ENCODE measurements at regions not wholly inside any gene's neighbourhood (a gene's known extent, or its start where the extent isn't known, plus 50 kb on each side); places are given as distances from the start of the nearest gene placed in this dataset.
A peak's percentile ranks its signal among the peaks of the same experiment; 100 is the strongest.

DNA sequence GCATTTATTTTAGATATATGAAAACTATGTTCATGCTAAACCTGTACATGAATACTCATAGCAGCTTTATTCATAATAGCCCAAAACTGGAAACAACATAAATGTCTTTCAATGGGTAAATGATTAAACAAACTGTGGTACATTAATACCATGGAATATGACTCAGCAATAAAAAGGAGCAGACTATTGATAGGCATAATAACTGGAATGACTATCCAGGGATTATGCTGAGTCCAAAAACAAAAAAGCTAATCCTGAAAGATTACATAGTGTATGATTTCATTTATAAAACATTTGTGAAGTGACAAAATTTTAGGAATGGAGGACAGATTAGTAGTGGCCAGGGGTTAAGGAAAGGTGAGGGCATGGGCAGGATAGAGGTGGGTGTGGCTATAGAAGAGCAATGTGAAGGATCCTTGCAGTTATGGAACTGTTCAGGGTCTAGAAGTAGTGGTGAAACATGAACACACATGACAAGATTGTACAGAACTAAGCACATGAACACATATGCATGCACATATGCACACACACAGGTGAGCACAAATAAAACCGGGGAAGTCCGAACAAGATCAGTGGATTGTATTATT is 61.1 kb upstream of the CDKN3 start:
- TF ChIP-seq, protein P1, sequence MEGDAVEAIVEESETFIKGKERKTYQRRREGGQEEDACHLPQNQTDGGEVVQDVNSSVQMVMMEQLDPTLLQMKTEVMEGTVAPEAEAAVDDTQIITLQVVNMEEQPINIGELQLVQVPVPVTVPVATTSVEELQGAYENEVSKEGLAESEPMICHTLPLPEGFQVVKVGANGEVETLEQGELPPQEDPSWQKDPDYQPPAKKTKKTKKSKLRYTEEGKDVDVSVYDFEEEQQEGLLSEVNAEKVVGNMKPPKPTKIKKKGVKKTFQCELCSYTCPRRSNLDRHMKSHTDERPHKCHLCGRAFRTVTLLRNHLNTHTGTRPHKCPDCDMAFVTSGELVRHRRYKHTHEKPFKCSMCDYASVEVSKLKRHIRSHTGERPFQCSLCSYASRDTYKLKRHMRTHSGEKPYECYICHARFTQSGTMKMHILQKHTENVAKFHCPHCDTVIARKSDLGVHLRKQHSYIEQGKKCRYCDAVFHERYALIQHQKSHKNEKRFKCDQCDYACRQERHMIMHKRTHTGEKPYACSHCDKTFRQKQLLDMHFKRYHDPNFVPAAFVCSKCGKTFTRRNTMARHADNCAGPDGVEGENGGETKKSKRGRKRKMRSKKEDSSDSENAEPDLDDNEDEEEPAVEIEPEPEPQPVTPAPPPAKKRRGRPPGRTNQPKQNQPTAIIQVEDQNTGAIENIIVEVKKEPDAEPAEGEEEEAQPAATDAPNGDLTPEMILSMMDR (IDR thresholded peaks at IDR 0.05; ENCODE audit: insufficient read depth, low read length, poor library complexity, severe bottlenecking), result no peak
- H3K36me3 ChIP-seq (ENCODE audit: control insufficient read depth, insufficient read depth, low read length), result no peaks in the 10 kb centered on the region
- DNase-seq (ENCODE audit: low read depth), result no peak
- H3K27me3 ChIP-seq (ENCODE audit: control insufficient read depth, insufficient read depth, low read length), result no peaks in the 10 kb centered on the region
- H3K4me3 ChIP-seq (ENCODE audit: low read depth, low read length), result no peak overlapping the region

DNA sequence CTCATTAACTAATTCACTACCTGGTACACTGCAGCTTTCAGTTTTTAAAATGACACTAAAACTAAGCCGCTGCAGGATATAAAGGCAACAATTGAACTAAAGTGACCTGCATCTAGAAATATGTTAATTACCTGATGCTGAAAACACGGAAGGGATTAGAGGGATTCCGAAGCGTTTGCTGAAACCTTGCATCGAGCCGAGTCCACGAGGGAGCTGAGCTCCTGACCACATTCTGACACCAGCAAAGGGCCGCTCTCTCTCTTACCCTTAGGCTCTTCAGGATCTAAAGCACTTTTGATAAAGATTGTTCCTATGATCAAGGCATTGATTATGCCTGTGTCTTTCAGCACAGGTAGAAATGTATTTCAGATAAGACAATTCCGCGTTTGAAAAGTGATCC is 59.5 kb upstream of the CDKN3 start:
- H3K27me3 ChIP-seq (ENCODE audit: control insufficient read depth, insufficient read depth, low read length), result no peaks in the 10 kb centered on the region
- H3K36me3 ChIP-seq (ENCODE audit: control insufficient read depth, insufficient read depth, low read length), result no peaks in the 10 kb centered on the region
- TF ChIP-seq, protein P1 (IDR thresholded peaks at IDR 0.05; ENCODE audit: insufficient read depth, low read length, poor library complexity, severe bottlenecking), result no peak
- no peak for DNase-seq (ENCODE audit: low read depth)
- no peak overlapping the region for H3K4me3 ChIP-seq (ENCODE audit: low read depth, low read length)

DNA sequence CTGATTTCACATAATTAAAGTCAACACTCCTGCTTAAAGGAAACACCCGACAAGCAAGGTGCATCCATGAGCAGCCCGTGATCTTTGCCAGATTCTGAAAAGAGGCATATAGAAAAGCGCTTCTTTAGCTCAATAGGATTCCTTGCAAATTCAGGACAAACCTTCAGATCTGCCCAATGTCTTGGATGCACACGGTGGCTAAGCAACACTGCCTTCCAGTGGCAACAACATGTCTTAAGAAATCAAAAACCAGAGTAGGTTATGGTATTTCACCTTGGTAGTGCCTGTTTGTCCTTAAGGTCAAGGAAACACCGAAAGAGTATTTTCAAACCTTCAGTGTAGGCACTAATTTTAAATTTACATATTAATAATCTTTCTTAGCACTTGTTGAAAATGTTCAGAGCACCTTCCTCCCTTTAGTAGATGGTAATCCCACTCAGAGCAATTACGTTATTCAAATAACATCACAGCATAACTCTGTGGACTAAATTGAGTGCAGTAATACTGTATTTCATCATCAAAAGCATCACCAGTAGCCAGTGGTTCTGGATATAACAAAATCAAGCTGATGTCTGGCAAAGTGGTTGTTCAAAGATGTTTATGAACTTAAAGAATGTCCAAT is 58.0 kb upstream of the CDKN3 start:
- H3K36me3 ChIP-seq (ENCODE audit: control insufficient read depth, insufficient read depth, low read length), result no peaks in the 10 kb centered on the region
- H3K4me3 ChIP-seq (ENCODE audit: low read depth, low read length), result no peak overlapping the region
- TF ChIP-seq, protein P1 (IDR thresholded peaks at IDR 0.05; ENCODE audit: insufficient read depth, low read length, poor library complexity, severe bottlenecking), result peak; percentile 72
- DNase-seq (ENCODE audit: low read depth), result no peak
- no peaks in the 10 kb centered on the region for H3K27me3 ChIP-seq (ENCODE audit: control insufficient read depth, insufficient read depth, low read length)

DNA sequence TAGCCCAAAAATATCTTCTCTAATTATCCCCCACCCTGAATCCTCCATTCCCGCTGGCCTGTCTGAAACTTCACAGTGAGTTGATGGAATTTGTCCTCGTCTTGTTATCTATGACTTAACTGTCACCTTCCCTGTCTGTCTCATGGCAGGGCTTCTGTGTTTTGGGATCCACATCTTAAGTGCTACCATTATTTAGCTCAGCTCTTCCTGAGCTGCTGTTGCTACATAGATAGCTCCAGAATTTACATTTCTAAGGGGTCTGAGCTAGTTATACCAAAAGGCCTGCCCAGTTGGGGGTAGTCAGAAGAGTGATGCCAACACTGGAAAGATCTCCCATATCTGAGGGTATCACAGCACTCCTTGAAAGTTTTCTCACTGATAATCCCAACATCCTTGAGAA is 57.0 kb upstream of the CDKN3 start:
- TF ChIP-seq, protein P1 (IDR thresholded peaks at IDR 0.05; ENCODE audit: insufficient read depth, low read length, poor library complexity, severe bottlenecking), result no peak

DNA sequence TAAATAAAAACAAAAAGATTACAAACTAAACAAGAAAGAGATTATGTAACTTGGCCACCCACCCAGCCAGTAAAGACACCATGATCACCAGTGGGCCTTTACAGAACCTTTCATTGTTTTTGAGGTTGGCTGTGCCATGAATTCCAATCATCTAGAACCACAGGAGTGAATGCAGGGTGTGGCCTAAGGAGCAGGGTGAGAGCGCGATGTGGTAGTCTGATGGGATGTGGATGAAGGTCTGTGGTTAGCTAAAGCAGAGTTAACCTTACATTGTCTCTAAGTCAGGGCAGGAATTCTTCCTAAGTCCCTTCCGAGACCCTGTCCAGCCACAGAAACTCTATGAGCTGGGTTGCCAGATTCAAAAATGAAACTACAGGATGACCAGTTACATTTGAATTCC is 54.0 kb upstream of the CDKN3 start:
- no peak for DNase-seq (ENCODE audit: low read depth)
- Histone ChIP-seq H3K36me3 (ENCODE audit: control insufficient read depth, insufficient read depth, low read length) (no peaks in the 10 kb centered on the region), H3K27me3 (ENCODE audit: control insufficient read depth, insufficient read depth, low read length) (no peaks in the 10 kb centered on the region)

More for the DNA sequence above, 57.0 kb upstream of the CDKN3 start:
- Histone ChIP-seq H3K36me3 (ENCODE audit: control insufficient read depth, insufficient read depth, low read length) (no peaks in the 10 kb centered on the region), H3K4me3 (ENCODE audit: low read depth, low read length) (no peak overlapping the region), H3K27me3 (ENCODE audit: control insufficient read depth, insufficient read depth, low read length) (no peaks in the 10 kb centered on the region)
- no peak for DNase-seq (ENCODE audit: low read depth)

More for the DNA sequence above, 54.0 kb upstream of the CDKN3 start:
- no peak overlapping the region for H3K4me3 ChIP-seq (ENCODE audit: low read depth, low read length)
- TF ChIP-seq, protein P1 (IDR thresholded peaks at IDR 0.05; ENCODE audit: insufficient read depth, low read length, poor library complexity, severe bottlenecking), result no peak
